ENCODE measurements at regions not wholly inside any gene's neighbourhood (a gene's known extent, or its start where the extent isn't known, plus 50 kb on each side); places are given as distances from the start of the nearest gene placed in this dataset.

DNA sequence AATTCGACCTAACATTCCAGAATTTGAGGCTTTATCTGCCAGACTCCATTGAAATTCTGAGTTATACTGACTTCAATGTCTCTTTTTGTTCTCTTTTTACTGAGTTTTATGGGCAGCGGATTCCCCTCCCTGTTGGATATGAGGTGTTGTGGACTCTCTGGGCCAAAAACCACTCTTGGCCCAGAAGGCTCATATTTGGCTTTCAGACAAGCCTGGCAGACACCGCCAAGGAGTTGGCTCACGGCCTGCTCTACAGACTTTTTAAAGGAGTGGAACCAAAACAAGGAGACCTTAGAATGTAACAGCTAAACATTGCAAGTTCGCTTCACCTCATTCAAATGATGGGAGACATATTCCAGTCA, 206.4 kb upstream of the NCKAP5 start:
- no peak for DNase-seq

DNA sequence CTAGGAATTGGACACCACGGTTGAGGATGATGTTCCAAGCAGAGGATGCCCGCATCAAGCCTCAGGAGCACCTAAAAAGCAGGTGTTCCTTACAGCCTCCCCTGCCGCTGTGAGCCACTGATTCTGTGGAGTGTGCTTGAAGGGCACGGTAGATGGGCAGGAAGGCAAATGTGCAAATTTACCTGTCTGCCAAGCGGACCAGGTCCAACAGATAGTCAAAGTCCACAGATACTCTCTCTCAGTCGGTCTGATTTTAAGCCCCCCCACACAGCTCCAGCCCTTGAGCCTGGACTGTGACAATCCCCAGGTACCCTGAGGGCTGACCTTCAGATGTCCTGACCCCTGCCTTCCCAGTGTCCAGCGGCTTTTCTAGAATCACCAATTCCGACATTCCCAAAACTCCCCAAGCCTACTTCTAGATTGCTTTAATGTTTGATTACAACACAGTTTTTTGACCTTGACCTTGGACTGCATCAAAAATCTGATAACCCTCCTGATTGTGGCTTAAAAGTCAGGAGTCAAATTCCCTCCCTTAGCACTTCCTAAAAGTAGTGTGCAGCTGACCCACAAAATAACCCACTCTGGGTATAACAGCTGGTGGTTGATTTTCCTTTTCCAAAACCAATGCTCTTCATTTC, 208.8 kb upstream of the NCKAP5 start:
- DNase-seq, result no peak

DNA sequence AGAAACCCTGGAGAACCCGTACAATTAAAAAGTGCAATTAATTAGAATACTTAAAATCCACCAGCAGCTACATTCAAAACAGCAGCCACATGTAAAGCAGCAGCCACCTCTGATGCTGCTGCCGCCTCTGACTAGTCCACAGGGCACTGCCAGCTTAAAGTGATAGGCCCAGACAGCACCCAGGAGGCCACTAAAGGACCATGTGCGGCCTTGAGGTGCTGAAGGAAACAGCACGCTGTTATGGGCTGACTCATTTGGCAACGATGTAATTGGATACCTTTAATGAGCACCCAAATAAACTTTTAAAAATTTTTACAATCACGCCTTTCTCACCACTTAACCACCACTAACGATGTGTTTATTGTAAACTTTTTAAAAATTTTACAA, 209.3 kb upstream of the NCKAP5 start:
- no peak for DNase-seq

DNA sequence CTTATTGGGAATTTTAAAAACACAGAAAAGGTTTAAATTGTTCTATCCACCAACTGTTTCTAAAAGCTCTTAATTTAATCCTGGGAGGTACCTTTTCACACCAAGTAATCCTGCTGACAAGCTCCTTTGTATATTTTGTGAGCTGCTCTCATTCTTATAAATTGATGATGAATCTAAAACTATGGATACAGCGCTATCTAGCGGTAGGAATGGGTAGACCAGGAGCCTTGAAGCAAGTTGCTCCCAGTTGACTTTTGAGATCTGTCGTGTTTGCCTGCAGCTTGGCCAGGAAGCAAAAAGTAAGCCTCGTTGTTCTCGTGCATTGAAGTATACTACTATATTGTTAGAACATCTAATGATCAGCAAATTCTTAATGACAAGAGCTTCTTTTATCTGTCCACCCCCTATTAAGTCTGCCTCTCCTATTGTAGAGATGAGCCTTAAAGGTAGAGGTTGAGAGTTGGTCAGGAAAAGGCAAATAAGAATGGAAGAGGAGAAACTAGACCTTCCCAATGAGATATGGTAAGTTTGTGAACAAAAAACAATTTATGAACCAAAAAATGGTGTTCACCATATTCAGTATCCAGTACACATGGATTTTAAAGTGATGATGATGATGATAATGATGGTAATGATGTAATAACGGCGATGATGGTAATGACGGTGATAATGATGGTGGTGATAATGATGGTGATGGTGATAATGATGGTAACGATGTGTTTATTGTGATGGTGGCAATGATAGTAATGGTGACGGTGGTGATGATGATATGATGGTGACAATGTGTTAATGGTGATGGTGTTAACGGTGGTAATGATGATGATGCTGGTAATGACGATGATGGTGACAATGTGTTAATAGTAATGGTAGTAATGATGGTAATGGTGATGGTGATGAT, 212.1 kb upstream of the NCKAP5 start:
- DNase-seq, result peak; percentile 31

DNA sequence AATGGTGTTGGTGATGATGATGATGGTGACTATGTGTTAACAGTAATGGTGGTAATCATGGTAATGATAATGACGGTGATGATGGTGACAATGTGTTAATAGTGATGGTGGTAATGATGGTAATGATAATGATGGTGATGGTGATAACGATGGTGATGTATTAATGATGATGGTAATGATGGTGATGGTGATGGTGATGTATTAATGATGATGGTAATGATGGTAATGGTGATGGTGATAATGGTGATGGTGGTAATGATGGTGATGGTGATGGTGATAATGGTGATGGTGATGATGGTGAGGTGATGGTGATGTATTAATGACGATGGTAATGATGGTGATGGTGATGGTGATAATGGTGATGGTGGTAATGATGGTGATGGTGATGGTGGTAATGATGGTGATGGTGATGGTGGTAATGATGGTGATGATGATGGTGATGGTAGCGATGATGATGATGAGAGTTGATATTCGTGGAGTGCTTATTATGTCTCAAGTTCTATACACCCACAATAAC, 212.8 kb upstream of the NCKAP5 start:
- no peak for DNase-seq

DNA sequence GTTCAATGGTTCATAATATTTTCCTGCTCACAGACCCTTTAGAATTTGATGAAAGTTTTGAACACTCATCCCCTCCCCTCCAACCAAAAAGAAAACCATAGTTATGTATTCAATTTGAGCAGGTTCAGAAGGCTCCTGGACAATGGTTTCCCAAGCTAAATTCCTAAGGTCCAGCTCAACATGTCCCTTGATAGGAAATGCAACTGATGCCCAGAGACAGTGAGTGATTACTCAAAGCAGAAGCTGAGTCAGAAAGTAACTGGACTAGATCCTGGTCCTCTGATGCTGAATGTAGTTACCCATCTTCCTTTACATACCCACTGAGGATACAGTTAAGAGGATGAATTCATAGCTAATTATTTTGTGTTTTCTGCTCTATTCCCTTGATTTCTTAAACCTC, 218.9 kb upstream of the NCKAP5 start:
- no peak for DNase-seq

DNA sequence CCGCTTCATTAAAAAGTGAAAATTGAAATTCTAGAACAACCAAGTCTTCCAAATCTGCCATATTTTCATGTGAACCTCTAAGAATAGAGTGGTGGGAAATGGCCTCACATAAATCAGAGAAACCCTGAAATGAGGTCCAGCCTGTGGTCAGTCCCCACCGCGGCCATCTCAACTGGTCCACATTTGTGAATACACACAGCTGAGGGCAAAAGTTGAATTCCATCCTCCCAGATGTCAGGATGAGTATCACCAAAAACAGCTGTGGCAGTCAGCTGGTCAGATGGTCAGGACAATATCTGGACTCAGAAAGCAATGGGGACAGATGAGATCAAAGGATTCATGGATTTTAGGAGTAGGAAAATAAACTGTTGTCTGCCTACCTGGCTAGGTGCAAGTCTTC, 219.4 kb upstream of the NCKAP5 start:
- no peak for DNase-seq

DNA sequence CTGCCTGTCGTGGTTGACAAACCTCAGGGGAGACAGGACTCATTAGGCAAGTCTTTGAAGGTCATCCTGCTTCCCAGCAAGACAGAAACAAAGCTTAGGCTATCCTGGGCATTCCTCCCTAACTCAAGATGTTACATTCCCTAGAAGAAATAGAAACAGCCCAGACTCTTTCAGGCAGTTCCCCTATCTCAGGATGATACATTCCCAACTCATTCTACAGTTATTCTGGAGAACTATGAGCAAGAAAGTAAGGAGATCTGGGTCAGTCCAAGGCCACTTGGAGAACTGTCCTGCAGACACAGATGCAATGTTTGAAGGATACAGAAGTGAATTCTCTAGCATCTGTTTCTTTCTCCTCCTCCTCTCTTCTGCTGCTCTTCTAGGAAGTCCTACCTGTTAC, 220.1 kb upstream of the NCKAP5 start:
- no peak for DNase-seq

DNA sequence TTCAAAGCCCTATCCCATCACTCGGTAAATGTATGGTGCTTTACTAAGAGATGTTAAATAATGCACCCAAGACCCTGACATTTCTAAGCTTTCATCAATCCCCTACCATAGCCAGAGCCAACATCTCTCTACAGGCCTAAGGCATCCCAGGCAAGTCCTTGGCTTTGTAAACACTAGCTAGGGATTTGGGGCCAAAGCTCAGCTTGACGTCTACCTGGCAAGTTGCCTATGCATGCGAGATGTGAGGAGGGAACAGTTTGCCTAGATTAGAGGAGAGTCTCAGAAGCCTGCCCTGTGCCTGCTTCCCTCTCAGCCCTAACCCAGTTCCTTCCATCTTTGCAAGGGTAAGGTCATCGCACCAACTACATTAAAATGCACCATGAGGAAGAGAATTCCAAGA, 221.5 kb upstream of the NCKAP5 start:
- no peak for DNase-seq

DNA sequence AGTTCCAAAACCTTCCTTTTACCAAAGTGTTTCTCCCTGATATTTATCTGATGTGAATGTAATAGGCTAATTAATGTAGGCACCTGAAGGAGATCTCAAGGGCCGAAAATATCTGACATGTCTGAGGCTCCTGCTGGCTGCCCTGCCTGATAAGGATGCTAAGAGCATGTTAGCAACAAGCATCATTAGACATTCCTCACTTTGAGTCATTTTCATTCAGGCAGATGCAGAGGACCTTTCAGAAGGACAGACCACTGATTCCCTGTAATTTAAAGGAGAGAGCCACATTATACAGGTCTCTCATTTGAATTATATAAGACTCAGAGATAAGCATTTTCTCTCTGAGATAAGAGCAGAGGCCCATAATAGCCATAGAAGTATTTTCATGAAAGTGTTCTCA, 222.4 kb upstream of the NCKAP5 start:
- DNase-seq, result no peak

DNA sequence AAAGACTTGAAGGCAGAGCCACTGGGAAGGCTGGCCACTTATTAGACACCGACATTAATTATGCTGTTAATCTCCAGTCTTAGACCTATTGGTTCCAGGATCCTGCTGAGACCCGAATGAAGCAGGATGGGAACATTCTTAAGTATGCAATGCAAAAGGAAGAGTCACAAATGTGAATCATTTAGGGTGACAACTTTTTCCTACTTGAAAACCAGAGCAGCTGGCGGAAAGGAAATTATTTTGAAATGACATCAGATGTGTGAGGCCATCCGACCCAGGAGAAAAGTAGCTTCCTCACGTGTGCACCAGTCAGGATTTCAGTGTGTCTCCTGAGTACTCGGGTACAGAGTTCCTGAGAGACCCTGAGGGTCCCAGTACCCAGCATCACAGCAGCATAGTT, 222.9 kb upstream of the NCKAP5 start:
- DNase-seq, result no peak

DNA sequence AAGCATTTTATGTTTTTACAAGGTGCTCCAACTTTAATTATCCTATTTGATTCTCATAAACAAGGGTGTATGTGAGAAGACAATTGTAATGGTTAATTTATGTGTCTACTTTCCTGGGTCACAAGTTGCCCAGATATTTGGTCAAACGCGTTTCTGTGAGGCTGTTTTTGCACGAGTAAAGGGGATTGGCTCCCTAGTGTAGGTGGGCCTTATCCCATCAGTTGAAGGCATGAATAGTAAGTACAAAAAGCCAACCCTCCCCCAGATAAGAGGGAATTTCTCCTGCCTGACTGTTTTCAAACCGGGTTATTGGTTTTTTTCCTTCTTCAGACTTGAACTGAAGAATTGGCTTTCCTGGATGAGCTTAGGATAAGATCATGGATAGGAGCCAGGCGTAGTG, 224.0 kb upstream of the NCKAP5 start:
- no peak for DNase-seq

DNA sequence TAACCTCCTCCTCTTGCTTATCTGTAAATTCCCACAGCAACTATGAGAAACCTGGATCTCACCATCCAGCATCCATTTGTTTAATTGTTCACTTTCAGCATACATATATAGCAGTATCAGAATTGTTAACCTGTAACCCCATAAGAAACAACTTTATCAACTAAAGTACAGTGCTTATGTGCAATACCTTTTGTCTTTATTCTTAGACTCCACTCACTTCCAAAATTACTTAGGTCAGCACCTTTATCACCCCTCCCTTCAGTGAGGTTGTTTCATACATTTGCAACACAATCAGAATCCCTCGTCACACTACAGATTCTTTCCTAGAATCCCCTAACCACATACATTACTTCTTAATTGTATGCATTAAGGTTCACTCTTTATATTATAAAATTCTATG, 225.9 kb upstream of the NCKAP5 start:
- no peak for DNase-seq

DNA sequence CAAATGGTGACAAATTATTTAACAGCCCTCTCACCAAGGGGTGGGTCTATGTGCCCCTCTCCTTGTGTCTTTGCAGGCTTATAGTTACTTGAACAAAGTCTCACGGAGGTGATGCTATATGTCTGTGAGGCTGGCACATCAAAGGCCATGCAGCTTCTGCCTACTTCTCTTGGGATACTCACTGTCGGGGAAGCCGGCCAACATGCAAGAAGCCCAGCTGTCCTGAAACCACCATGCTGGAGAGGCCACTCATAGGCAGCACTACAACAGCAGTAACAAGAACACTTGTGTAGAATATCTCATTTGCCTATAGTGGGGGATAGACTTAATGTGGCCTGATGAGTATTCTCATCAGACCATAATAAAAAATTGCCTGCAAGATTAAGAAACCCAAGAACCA, 233.7 kb upstream of the NCKAP5 start:
- no peak for DNase-seq

DNA sequence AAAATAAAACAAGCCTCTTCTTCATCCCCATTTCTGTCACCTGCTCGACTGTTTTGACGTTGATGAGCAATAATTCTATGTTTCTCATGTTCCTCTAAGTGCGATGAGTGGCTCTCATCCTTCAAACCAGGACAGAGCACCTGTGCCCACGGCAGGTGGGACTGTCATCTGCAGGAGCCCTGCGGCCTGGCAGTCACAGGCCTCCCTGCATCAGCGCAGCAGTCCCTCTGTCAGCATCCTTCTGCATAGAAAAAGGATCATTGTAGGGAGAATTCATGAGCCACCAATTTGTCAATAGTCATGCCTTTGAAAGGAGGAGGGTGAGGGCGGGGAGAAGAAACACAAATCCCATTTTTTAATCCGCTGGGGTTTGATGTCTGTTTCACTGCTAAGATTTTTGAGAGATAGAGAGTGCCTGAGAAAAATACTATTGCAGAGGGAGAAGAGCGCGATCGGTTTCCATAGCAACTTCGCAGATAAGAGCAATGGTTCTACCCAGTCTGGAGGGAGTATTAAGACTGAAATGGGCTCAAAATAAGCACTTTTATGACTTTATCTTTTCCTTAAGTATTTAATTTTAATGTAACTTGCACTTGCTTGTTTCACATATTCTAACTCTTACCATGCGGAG, 234.3 kb upstream of the NCKAP5 start:
- no peak for DNase-seq

DNA sequence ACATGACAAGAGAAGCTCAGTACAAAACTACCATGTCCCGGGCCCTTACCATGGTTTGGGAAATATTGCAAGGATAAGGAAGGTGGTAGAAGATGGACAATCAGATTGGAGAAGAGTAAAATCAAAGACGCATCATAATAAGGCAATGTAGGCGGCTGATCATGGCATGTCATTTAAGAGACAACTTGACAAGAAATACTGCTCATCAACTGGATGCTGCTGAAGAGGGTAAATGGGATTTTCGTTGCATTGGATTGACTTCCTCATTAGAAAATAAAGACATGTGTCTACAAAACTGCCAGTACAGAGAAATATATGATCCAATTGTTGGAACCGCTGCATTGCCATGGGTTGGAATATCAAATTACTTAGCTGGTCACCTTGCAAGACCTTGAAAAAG, 238.3 kb upstream of the NCKAP5 start:
- no peak for DNase-seq

DNA sequence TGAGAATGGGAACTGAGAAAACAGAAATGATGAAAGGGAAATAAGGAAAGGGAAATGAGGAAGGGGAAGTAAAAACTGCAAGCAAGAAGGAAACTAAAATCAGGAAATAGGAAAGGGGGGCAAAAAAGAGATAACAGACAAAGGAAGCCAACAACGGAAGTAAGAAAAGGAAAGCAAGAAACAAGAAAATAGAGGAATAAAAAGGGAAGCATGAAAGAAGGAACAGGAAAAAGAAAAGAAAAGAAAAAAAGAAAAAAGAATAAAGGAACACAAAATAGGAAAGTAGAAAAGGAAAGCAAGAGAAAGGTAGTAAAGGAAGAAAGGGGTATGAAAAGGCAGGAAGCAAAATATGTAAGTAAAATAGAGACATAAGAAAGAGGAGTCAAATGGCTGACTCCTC, 241.2 kb upstream of the NCKAP5 start:
- DNase-seq, result no peak

DNA sequence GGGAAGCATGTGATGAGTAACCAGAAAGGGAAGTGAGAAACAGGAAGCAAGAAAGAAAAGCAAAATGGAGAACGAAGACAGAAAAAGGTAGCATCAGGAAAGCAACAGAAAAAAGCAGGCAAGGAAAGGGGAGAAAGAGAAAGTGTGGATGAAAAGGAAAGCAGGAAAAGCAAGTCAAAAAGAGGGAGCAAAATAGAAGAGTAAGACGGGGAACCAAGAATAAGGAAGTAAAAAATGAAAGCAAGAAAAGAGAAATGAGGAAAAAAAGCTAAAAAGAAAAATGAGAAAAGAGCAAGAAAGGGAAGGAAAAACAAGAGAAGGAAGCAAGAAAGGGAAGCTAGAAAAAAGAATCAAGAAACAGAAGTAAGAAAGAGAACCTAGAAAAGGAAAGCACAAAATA, 242.3 kb upstream of the NCKAP5 start:
- no peak for DNase-seq

DNA sequence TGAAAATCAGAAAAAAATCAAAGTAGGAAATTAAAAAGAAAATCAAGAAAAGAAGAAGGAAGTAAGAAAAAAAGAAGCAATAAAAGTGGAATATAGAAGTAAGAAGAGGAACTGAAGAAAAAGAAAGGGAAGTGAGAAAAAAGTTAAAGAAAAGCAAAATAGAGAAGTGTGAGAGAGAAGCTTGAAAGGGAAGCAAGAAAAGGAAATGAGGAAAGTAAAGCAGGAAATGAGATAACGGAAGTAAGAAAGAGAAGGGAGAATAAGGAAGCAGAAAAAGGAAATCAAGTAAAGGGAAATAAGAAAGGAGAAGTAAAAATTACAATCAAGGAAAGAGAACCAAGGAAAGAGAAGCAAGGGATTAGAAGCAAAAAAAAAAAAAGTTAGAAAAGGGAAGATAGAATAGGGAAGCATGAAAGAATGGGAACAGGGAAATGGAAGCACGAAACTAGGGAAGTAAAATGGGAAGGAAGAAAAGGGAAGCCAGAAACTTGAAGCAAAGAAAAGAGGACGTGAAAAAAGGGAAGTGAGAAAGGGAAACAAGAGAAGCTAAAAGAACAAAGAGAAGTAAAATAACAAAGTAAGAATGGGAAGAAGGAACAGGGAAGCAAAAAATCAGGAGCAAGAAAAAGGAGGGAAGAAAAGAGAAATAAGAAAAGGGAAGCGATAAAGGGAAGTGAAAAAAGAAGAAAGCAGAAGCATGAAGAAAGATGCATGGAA, 243.3 kb upstream of the NCKAP5 start:
- DNase-seq, result no peak

DNA sequence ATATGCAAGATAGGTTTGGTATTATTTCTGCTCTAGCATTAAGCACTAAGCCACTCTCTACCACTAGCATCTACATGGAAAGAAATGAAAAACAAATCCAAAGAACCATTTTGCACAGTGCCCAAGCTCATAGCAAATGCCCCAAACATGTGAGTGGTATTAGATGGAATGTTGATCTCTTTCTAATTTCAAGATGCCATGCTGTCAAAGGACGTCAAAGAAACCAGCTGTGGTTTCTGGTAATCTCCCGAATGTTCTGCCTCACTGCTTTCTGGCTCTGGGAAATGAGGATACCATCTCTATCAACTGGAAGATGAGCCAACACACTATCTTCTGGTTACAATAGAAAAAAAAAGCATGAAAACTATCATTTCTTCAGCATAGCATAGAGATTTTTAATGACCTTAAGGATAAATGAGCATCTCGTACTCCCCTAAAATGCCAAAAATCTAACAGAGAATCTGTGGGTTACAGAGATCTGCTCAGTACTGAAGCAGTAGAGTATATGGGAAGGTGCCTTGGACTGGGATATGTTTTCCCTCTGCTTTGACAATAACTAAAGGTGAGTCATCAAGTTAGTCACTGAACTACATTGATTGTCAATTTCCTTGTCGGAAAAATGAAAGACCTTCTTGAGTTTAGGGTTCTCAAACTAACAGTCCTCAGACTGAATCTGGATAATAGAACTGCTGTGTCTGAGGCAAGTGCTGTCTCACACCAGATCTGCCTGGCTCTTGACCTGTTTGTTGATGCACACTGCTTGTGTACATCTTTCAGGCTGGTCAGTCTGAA, 244.8 kb upstream of the NCKAP5 start:
- no peak for DNase-seq

DNA sequence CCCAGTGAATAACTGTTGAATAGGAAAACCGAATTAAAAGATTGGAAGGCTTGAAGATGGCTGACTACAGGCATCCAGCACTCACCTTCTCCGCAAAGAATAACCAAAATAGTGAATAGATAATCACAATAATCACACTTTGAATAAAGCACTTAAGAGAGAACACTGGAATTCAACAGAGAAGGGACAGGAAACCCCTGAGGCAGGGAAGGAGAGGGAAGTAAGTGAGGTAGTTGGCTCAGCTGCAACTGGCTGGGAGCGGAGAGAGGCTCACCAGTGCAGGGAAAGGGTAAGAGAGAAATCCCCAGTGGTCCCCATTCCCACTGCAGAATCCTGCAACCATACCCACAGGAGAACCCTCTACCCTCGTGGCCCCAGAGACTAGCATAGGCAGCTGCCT, 246.6 kb upstream of the NCKAP5 start:
- no peak for DNase-seq

DNA sequence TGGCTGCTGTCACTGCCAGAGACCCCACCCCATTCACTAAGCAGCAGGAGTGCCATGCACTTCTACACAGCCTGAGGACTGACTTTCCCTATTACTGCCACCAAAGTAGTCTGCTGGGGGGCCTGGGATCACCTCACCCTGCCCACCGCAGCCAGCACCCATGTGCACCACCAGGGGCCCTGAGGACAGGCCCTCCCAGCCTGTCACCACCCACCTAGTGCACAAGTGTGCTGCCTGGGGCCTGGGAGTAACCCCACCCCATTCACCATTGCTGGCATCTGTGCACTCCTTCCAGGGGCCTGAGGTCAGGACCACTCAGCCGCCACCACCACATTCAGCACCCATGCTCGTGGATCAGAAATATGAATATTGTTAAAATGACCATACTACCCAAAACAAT, 247.8 kb upstream of the NCKAP5 start:
- DNase-seq, result no peak

Measured in GDM1 (cell line).